WTC11 (cell line): ENCODE measurements at regions not wholly inside any gene's neighbourhood (a gene's known extent, or its start where the extent isn't known, plus 50 kb on each side); places are given as distances from the start of the nearest gene placed in this dataset.

ENCODE experiments used
- ATAC-seq: fragments of 200-7000 bp; cut with Tn5 transposase; 2 replicates; pipeline ENCODE4 v1.10.0; 2021; ENCODE audit warnings: mild to moderate bottlenecking, moderate library complexity
- CTCF ChIA-PET: fragments of 300-600 bp; sonication (Branson Sonifier 250); formaldehyde crosslinking; loops from one replicate; lab custom pipeline; 2021; ENCODE audit warnings: antibody characterized with exemption; lab: Charles Lee
- POLR2A ChIA-PET: fragments of 350-600 bp; sonication (Branson Sonifier 250); formaldehyde crosslinking; loops from one replicate; lab custom pipeline; 2021; ENCODE audit warnings: antibody characterized with exemption; lab: Charles Lee
- DNase-seq: peaks from one replicate; pipeline ENCODE4 v3.0.0; 2021; ENCODE audit warnings: low spot score
- H3K27ac Mint-ChIP-seq: 2 replicates; pipeline ENCODE4 v1.8.0; 2021; ENCODE audit warnings: mixed read lengths
- H3K27me3 Mint-ChIP-seq: 2 replicates; pipeline ENCODE4 v1.8.0; 2021; ENCODE audit warnings: low read depth, mild to moderate bottlenecking, moderate library complexity, mixed read lengths
- H3K36me3 Mint-ChIP-seq: 2 replicates; pipeline ENCODE4 v1.8.0; 2021; ENCODE audit warnings: mixed read lengths
- H3K4me1 Mint-ChIP-seq: 2 replicates; pipeline ENCODE4 v1.8.0; 2022; ENCODE audit warnings: mixed read lengths
- H3K4me3 Mint-ChIP-seq: 2 replicates; pipeline ENCODE4 v1.8.0; 2021; ENCODE audit warnings: mild to moderate bottlenecking, moderate library complexity, mixed read lengths
- H3K9me3 Mint-ChIP-seq: 2 replicates; pipeline ENCODE4 v1.8.0; 2021; ENCODE audit warnings: mixed read lengths
- ATF1 ChIP-seq: sonication (generic); formaldehyde crosslinking; IDR thresholded peaks from 2 replicates; pipeline ENCODE4 v1.8.1; 2023; ENCODE audit warnings: mild to moderate bottlenecking, moderate library complexity, missing genetic modification reagents
- ATF6 ChIP-seq: sonication (generic); formaldehyde crosslinking; IDR thresholded peaks from 2 replicates; pipeline ENCODE4 v1.8.1; 2023; ENCODE audit warnings: mild to moderate bottlenecking, missing genetic modification reagents
- CREM ChIP-seq: sonication (generic); formaldehyde crosslinking; IDR thresholded peaks from 2 replicates; pipeline ENCODE4 v1.8.1; 2022; ENCODE audit warnings: mild to moderate bottlenecking, missing genetic modification reagents, moderate library complexity
- ELF4 ChIP-seq: sonication (generic); formaldehyde crosslinking; IDR thresholded peaks from 2 replicates; pipeline ENCODE4 v1.8.1; 2022; ENCODE audit warnings: low read depth, mild to moderate bottlenecking, moderate library complexity, missing genetic modification reagents
- ETV6 ChIP-seq: sonication (generic); formaldehyde crosslinking; IDR thresholded peaks from 2 replicates; pipeline ENCODE4 v1.8.1; 2022; ENCODE audit warnings: mild to moderate bottlenecking, missing genetic modification reagents
- FOXJ3 ChIP-seq: sonication (generic); formaldehyde crosslinking; IDR thresholded peaks from 2 replicates; pipeline ENCODE4 v1.9.0; 2021; ENCODE audit warnings: missing genetic modification reagents, mild to moderate bottlenecking, borderline replicate concordance
- FOXP1 ChIP-seq: sonication (generic); formaldehyde crosslinking; IDR thresholded peaks from 2 replicates; pipeline ENCODE4 v1.8.0; 2022; ENCODE audit warnings: missing genetic modification reagents, mild to moderate bottlenecking, moderate library complexity, borderline replicate concordance
- FOXP4 ChIP-seq: sonication (generic); formaldehyde crosslinking; IDR thresholded peaks from 2 replicates; pipeline ENCODE4 v1.8.0; 2022; ENCODE audit warnings: mild to moderate bottlenecking, missing genetic modification reagents
- JAZF1 ChIP-seq: fragments of 250-450 bp; sonication (Bioruptor Pico); IDR thresholded peaks from 2 replicates; pipeline ENCODE4 v1.9.0; 2021; ENCODE audit warnings: moderate library complexity, mild to moderate bottlenecking, inconsistent platforms
- KAT7 ChIP-seq: sonication (generic); formaldehyde crosslinking; IDR thresholded peaks from 2 replicates; pipeline ENCODE4 v1.8.1; 2023; ENCODE audit warnings: missing genetic modification reagents, mild to moderate bottlenecking, borderline replicate concordance
- NR2C2 ChIP-seq: sonication (generic); formaldehyde crosslinking; IDR thresholded peaks from 2 replicates; pipeline ENCODE4 v1.8.0; 2022; ENCODE audit warnings: mild to moderate bottlenecking, missing genetic modification reagents
- OVOL2 ChIP-seq: fragments of 250-450 bp; sonication (Bioruptor Pico); IDR thresholded peaks from 2 replicates; pipeline ENCODE4 v1.9.0; 2021; ENCODE audit warnings: mild to moderate bottlenecking, borderline replicate concordance
- RELA ChIP-seq: sonication (generic); formaldehyde crosslinking; IDR thresholded peaks from 2 replicates; pipeline ENCODE4 v1.8.1; 2022; ENCODE audit warnings: missing genetic modification reagents, mild to moderate bottlenecking, borderline replicate concordance
- SMAD4 ChIP-seq: sonication (generic); formaldehyde crosslinking; IDR thresholded peaks from 2 replicates; pipeline ENCODE4 v1.8.0; 2022; ENCODE audit warnings: mild to moderate bottlenecking, missing genetic modification reagents
- TEAD1 ChIP-seq: sonication (generic); formaldehyde crosslinking; IDR thresholded peaks from 2 replicates; pipeline ENCODE4 v1.8.0; 2022; ENCODE audit warnings: mild to moderate bottlenecking, missing genetic modification reagents
- TEAD4 ChIP-seq: sonication (generic); formaldehyde crosslinking; IDR thresholded peaks from 2 replicates; pipeline ENCODE4 v1.8.0; 2022; ENCODE audit warnings: mild to moderate bottlenecking, missing genetic modification reagents
- ZBTB21 ChIP-seq: sonication (generic); formaldehyde crosslinking; IDR thresholded peaks from 2 replicates; pipeline ENCODE4 v1.8.1; 2023; ENCODE audit warnings: mild to moderate bottlenecking, missing genetic modification reagents, borderline replicate concordance
- ZNF121 ChIP-seq: sonication (generic); formaldehyde crosslinking; IDR thresholded peaks from 2 replicates; pipeline ENCODE4 v1.8.0; 2023; ENCODE audit warnings: missing genetic modification reagents
- ZNF138 ChIP-seq: sonication (generic); formaldehyde crosslinking; conservative IDR thresholded peaks from 2 replicates; pipeline ENCODE4 v1.8.1; 2022; ENCODE audit warnings: mild to moderate bottlenecking, moderate library complexity, missing genetic modification reagents
- ZNF219 ChIP-seq: sonication (generic); formaldehyde crosslinking; IDR thresholded peaks from 2 replicates; pipeline ENCODE4 v1.8.0; 2023; ENCODE audit warnings: missing genetic modification reagents, mild to moderate bottlenecking, borderline replicate concordance
- ZNF423 ChIP-seq: fragments of 250-450 bp; sonication (Bioruptor Pico); IDR thresholded peaks from 2 replicates; pipeline ENCODE4 v2.1.2; 2022; ENCODE audit warnings: mild to moderate bottlenecking, moderate library complexity
- ZNF425 ChIP-seq: fragments of 250-450 bp; sonication (Bioruptor Pico); conservative IDR thresholded peaks from 2 replicates; pipeline ENCODE4 v1.9.0; 2021; ENCODE audit warnings: mild to moderate bottlenecking
- TF ChIP-seq, protein P1 (sequence below): fragments of 200-600 bp; IDR thresholded peaks from 2 replicates; pipeline ENCODE4 v1.8.0; 2022; ENCODE audit warnings: antibody characterized with exemption
- TF ChIP-seq, protein P2 (sequence below): sonication (generic); formaldehyde crosslinking; IDR thresholded peaks from 2 replicates; pipeline ENCODE4 v1.8.0; 2022; ENCODE audit warnings: mild to moderate bottlenecking, missing genetic modification reagents

DNA sequence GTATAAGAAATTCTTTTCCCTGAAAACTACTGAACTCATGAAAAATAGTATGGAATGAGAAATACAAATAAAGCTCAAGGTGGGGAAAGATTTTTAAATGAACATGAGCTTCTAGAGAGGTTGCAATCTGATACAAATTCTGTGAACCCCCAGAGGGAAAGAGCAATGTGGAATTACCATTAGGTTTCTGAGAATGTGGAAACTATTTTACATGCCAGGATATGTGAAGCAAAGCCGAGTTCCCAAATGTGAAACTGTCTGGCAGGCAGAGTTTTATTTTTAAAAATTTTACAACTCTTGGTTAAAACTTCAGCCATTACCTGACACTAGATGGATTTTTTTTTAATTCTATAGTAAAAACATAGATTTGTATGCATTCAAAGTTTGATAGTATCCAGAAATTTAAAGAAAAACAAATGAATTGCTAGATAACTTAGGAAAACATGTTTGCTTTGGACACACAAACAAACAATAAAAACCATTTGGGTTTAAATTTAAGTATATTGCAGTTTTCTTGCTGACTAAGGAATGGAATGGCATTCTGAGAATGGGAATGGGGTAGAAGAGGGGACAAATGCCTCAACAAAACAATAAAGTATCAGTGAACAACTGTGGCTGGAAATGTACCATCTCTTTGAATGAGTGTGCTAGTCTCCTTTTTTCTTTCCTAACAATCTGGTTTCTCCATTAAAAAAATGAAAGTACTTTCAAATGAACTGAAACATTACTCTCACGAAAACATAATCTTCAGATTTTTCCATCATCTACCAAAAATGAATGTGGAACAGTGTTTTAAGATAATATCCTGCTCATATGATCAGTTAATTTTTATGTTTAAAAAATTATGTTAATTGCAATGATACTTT, 99.6 kb downstream of the PCDH18 start (continued):
- no peak for TF ChIP-seq ZNF425 (CRISPR knock-in tag)
- no peak for TF ChIP-seq FOXJ3 (CRISPR knock-in tag)
- TF ChIP-seq JAZF1, result no peak
- TF ChIP-seq TEAD4 (CRISPR knock-in tag), result no peak

DNA sequence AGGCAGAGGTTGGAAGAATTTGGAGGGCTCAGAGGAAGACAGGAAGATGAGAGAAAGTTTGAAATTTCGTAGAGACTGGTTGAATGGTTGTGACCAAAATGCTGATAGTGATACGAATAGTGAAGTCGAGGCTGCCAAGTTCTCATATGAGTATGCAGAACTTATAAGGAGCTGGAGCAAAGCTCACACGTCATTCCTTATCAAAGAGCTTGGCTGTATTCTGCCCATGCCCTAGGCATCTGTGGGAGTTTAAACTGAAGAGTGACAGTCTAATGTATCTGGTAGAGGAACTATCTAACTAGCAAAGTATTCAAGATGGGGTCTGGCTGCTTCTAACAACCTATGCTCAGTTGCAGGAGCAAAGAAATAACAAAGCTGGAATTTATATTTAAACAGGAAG, 102.1 kb downstream of the PCDH18 start:
- ChIA-PET CTCF (no interaction called here), POLR2A (no interaction called here)
- Mint-ChIP-seq H3K4me1 (peaks cover 3% of the 10 kb centered on the region; the same call in 1 of the 2 replicates), H3K27ac (no peak overlapping the region), H3K27me3 (no peaks in the 10 kb centered on the region), H3K9me3 (no peaks in the 10 kb centered on the region), H3K36me3 (no peaks in the 10 kb centered on the region), H3K4me3 (no peak overlapping the region)
- DNase-seq, result no peak
- TF ChIP-seq, protein P1, sequence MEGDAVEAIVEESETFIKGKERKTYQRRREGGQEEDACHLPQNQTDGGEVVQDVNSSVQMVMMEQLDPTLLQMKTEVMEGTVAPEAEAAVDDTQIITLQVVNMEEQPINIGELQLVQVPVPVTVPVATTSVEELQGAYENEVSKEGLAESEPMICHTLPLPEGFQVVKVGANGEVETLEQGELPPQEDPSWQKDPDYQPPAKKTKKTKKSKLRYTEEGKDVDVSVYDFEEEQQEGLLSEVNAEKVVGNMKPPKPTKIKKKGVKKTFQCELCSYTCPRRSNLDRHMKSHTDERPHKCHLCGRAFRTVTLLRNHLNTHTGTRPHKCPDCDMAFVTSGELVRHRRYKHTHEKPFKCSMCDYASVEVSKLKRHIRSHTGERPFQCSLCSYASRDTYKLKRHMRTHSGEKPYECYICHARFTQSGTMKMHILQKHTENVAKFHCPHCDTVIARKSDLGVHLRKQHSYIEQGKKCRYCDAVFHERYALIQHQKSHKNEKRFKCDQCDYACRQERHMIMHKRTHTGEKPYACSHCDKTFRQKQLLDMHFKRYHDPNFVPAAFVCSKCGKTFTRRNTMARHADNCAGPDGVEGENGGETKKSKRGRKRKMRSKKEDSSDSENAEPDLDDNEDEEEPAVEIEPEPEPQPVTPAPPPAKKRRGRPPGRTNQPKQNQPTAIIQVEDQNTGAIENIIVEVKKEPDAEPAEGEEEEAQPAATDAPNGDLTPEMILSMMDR, result no peak
- TF ChIP-seq TEAD1 (CRISPR knock-in tag) (no peak), KAT7 (CRISPR knock-in tag) (no peak)
- ATAC-seq, result no peak

- ATAC-seq (no peak), DNase-seq (no peak)
- POLR2A ChIA-PET, result no interaction called here
- CTCF ChIA-PET, result no interaction called here
- Mint-ChIP-seq H3K27ac (no peak overlapping the region), H3K4me3 (no peak overlapping the region), H3K36me3 (no peaks in the 10 kb centered on the region), H3K9me3 (0 out of 2 replicates have a peak, but pooled peaks cover 4% of the 10 kb centered on the region), H3K4me1 (peaks cover 3% of the 10 kb centered on the region; the same call in 1 of the 2 replicates), H3K27me3 (no peaks in the 10 kb centered on the region)
- TF ChIP-seq OVOL2 (CRISPR knock-in tag), result no peak
- TF ChIP-seq ZNF219, result no peak
- no peak for TF ChIP-seq ATF1
- no peak for TF ChIP-seq CREM (CRISPR knock-in tag)
- TF ChIP-seq SMAD4 (CRISPR knock-in tag), result no peak
- no peak for TF ChIP-seq ATF6
- TF ChIP-seq FOXP1 (CRISPR knock-in tag), result no peak
- no peak for TF ChIP-seq ELF4 (CRISPR knock-in tag)
- no peak for TF ChIP-seq RELA (CRISPR knock-in tag)
- no peak for TF ChIP-seq ETV6 (CRISPR knock-in tag)
- no peak for TF ChIP-seq ZNF138 (CRISPR knock-in tag)
- TF ChIP-seq, protein P2, sequence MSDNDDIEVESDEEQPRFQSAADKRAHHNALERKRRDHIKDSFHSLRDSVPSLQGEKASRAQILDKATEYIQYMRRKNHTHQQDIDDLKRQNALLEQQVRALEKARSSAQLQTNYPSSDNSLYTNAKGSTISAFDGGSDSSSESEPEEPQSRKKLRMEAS (CRISPR knock-in tag), result no peak
- no peak for TF ChIP-seq ZBTB21
- no peak for TF ChIP-seq FOXP4 (CRISPR knock-in tag)
- TF ChIP-seq ZNF423 (CRISPR knock-in tag), result no peak
- TF ChIP-seq ZNF121 (CRISPR knock-in tag), result no peak
- TF ChIP-seq NR2C2 (CRISPR knock-in tag), result no peak
These were observed 104.9 kb downstream of the PCDH18 start for GRCh38 chr4:137427411-137427810.
